ENCODE measurements at regions not wholly inside any gene's neighbourhood (a gene's known extent, or its start where the extent isn't known, plus 50 kb on each side); places are given as distances from the start of the nearest gene placed in this dataset.
A peak's percentile ranks its signal among the peaks of the same experiment; 100 is the strongest.

DNA sequence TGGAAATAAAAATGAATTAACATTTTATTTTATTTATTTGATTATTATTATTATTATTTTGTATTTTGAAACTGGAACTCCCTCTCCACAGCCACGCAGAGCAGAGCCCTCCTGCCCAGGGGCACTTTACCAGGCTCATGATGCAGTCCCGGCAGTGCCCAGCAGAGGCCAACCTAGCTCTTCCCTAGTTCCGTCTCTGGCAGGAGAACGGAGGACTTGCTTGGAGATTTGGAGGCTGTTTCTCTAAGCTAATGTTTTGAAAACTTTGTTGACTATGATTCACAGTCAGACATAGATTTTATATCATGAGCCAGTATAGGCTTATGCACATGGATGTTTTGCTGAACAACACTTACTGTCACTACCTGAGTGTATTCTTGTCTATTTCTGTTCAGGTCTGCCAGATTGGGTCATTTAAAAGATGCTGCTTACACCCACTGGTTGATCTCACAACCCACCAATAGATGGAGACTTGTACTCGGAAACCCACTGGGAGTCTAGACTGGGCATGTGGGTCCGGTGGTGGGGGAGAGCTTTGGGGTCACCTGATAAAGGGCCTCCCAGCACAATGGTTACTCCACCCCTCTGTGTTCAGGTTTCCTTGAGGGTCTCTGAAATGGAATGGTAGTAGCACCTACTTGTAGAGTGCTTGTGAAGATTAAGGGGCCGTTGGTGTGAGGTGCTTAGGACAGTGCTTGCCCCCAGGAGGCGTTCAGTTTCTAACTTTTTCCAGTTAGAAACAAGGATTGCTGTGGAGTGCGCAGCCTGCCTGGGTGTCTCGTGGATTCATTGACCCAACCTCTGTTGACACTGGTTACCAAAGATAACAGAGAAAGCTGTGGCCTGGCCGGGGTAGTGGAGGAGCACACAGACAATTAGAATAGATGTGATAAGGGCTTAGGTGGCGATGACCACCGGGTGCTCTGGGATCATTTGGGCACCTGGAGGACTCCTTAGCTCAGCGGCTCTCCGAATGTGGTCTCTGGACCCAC lies 177.3 kb downstream of the HAUS1 start:
- intact Hi-C loops (cut with micrococcal nuclease): loop anchor here (1.0 to 10.0 kb wide), 10 partner anchors 41 to 377 kb away; a partner anchor contains a TSS
- BruUV-seq (replicated peaks): no TSS peak
- Mint-ChIP-seq H3K36me3 (ENCODE audit: insufficient read depth, unreplicated experiment) (no peaks in the 10 kb centered on the region), H3K27ac (ENCODE audit: low read depth, unreplicated experiment) (no peak overlapping the region), H3K4me3 (ENCODE audit: unreplicated experiment) (no peak overlapping the region), H3K9me3 (ENCODE audit: unreplicated experiment) (no peaks in the 10 kb centered on the region), H3K27me3 (ENCODE audit: insufficient read depth, unreplicated experiment) (no peaks in the 10 kb centered on the region), H3K4me1 (ENCODE audit: insufficient read depth, unreplicated experiment) (peaks cover 25% of the 10 kb centered on the region)
- CTCF ChIA-PET: interaction anchor here (0.6 to 10.4 kb wide), 82 partner anchors 9 to 1431 kb away, joined by 3 to 224 read pairs (median 5); partner anchors contain the start of gene LOXHD1
- DNase-seq (ENCODE audit: unreplicated experiment): peak; percentile 81
- POLR2A ChIA-PET: interaction anchor here (0.6 to 3.2 kb wide), 9 partner anchors 54 to 382 kb away, joined by 3 to 26 read pairs (median 3); partner anchors contain the start of gene ATP5F1A
- TF ChIP-seq, protein P1, sequence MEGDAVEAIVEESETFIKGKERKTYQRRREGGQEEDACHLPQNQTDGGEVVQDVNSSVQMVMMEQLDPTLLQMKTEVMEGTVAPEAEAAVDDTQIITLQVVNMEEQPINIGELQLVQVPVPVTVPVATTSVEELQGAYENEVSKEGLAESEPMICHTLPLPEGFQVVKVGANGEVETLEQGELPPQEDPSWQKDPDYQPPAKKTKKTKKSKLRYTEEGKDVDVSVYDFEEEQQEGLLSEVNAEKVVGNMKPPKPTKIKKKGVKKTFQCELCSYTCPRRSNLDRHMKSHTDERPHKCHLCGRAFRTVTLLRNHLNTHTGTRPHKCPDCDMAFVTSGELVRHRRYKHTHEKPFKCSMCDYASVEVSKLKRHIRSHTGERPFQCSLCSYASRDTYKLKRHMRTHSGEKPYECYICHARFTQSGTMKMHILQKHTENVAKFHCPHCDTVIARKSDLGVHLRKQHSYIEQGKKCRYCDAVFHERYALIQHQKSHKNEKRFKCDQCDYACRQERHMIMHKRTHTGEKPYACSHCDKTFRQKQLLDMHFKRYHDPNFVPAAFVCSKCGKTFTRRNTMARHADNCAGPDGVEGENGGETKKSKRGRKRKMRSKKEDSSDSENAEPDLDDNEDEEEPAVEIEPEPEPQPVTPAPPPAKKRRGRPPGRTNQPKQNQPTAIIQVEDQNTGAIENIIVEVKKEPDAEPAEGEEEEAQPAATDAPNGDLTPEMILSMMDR (IDR thresholded peaks at IDR 0.05; ENCODE audit: unreplicated experiment): peak; percentile 89

DNA sequence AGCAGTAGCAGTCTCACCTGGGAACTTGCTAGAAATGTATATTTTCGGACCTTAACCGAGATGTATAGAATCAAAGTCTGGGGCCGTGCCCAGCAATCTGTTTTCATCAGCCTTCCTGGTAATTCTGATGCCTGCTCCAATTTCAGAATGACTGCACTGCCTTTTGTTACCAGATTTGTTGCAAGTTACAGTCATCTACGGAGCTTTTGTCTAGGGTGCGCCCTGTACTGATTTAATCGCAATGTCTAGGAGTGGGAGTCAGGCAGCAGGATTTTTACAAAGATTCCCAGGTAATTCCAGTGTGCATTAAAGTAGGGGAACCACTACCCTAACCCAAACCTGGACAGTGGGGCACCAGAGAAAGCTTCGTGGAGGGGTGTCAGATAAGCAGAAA lies 178.0 kb downstream of the HAUS1 start:
- H3K9me3 Mint-ChIP-seq (ENCODE audit: unreplicated experiment): no peaks in the 10 kb centered on the region
- no TSS peak for BruUV-seq (replicated peaks)
- no peaks in the 10 kb centered on the region for H3K27me3 Mint-ChIP-seq (ENCODE audit: insufficient read depth, unreplicated experiment)
- no peak overlapping the region for H3K27ac Mint-ChIP-seq (ENCODE audit: low read depth, unreplicated experiment)
- H3K36me3 Mint-ChIP-seq (ENCODE audit: insufficient read depth, unreplicated experiment): no peaks in the 10 kb centered on the region
- CTCF ChIA-PET: interaction anchor here (0.6 to 10.4 kb wide), 49 partner anchors 8 to 923 kb away, joined by 3 to 224 read pairs (median 5); partner anchors contain the start of gene LOXHD1
- no peak overlapping the region for H3K4me3 Mint-ChIP-seq (ENCODE audit: unreplicated experiment)
- intact Hi-C loops (cut with micrococcal nuclease): loop anchor here (5.0 to 10.0 kb wide), 2 partner anchors 110 to 143 kb away; a partner anchor contains a TSS
- H3K4me1 Mint-ChIP-seq (ENCODE audit: insufficient read depth, unreplicated experiment): peaks cover 25% of the 10 kb centered on the region
- no peak for DNase-seq (ENCODE audit: unreplicated experiment)
- TF ChIP-seq, protein P1 (IDR thresholded peaks at IDR 0.05; ENCODE audit: unreplicated experiment): no peak
- POLR2A ChIA-PET: interaction anchor here (0.6 to 3.2 kb wide), 5 partner anchors 109 to 350 kb away, joined by 3 to 26 read pairs (median 3); a partner anchor contains a TSS

DNA sequence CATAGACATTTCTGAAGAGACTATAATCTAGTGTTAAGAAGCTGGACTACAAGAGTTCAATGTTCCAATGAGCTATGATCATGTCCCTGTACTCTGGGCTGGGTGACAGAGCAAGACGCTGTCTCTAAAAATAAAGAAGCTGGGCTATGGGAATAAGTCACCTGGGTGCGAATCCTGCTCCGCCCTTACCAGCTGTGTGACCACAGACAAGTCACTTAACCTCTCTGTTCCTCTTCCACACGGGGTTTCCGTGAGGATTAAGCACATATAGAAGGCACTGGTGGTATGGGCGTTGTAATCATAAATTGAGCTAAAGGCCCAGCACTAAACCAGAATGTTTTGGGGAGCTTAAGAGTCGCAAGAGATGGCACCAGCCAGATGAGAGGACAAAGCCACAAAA lies 178.5 kb downstream of the HAUS1 start:
- DNase-seq (ENCODE audit: unreplicated experiment): no peak
- H3K9me3 Mint-ChIP-seq (ENCODE audit: unreplicated experiment): no peaks in the 10 kb centered on the region
- H3K4me1 Mint-ChIP-seq (ENCODE audit: insufficient read depth, unreplicated experiment): peaks cover 25% of the 10 kb centered on the region
- H3K4me3 Mint-ChIP-seq (ENCODE audit: unreplicated experiment): no peak overlapping the region
- H3K36me3 Mint-ChIP-seq (ENCODE audit: insufficient read depth, unreplicated experiment): no peaks in the 10 kb centered on the region
- CTCF ChIA-PET: interaction anchor here (0.6 to 10.4 kb wide), 24 partner anchors 9 to 383 kb away, joined by 3 to 224 read pairs (median 5); partner anchors contain the start of gene LOXHD1
- no TSS peak for BruUV-seq (replicated peaks)
- TF ChIP-seq, protein P1 (IDR thresholded peaks at IDR 0.05; ENCODE audit: unreplicated experiment): no peak
- H3K27me3 Mint-ChIP-seq (ENCODE audit: insufficient read depth, unreplicated experiment): no peaks in the 10 kb centered on the region
- no peak overlapping the region for H3K27ac Mint-ChIP-seq (ENCODE audit: low read depth, unreplicated experiment)
- POLR2A ChIA-PET: interaction anchor here (1.8 to 3.2 kb wide), 2 partner anchors 109 to 340 kb away, joined by 5 to 26 read pairs; a partner anchor contains a TSS
- intact Hi-C loops (cut with micrococcal nuclease): loop anchor here (5.0 to 10.0 kb wide), 2 partner anchors 110 to 142 kb away; a partner anchor contains a TSS

DNA sequence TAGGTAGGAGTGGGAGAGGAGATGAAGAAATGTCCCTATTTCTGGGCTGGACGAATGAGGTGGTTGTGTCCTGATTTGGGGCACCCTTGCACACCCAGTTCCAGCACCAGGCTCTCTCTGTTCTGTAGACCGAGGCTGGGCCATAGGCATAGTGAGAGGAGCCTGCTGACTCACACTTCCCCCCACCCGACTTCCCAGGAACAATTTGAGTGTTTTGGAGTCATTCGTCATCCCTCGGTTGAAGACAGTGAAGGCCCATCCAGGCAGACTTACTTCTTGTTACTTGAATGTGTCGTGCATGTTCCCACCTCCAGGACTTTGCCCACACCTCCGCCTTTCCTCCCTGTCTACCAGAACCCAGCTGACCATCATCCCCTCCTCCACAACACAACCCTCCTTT lies 179.1 kb downstream of the HAUS1 start:
- Mint-ChIP-seq H3K36me3 (ENCODE audit: insufficient read depth, unreplicated experiment) (no peaks in the 10 kb centered on the region), H3K4me1 (ENCODE audit: insufficient read depth, unreplicated experiment) (peaks cover 22% of the 10 kb centered on the region), H3K27ac (ENCODE audit: low read depth, unreplicated experiment) (no peak overlapping the region), H3K27me3 (ENCODE audit: insufficient read depth, unreplicated experiment) (no peaks in the 10 kb centered on the region), H3K4me3 (ENCODE audit: unreplicated experiment) (no peak overlapping the region), H3K9me3 (ENCODE audit: unreplicated experiment) (no peaks in the 10 kb centered on the region)
- TF ChIP-seq, protein P1 (IDR thresholded peaks at IDR 0.05; ENCODE audit: unreplicated experiment): no peak
- BruUV-seq (replicated peaks): no TSS peak
- intact Hi-C loops (cut with micrococcal nuclease): loop anchor here (5.0 to 10.0 kb wide), 2 partner anchors 111 to 142 kb away; a partner anchor contains a TSS
- peak; percentile 68 for DNase-seq (ENCODE audit: unreplicated experiment)
- POLR2A ChIA-PET: interaction anchor here (1.8 to 3.2 kb wide), 2 partner anchors 110 to 339 kb away, joined by 5 to 26 read pairs; a partner anchor contains a TSS
- CTCF ChIA-PET: interaction anchor here (0.7 to 10.4 kb wide), 15 partner anchors 9 to 376 kb away, joined by 3 to 224 read pairs (median 9); partner anchors contain the start of gene LOXHD1
